H1 (cell line): ENCODE measurements at regions not wholly inside any gene's neighbourhood (a gene's known extent, or its start where the extent isn't known, plus 50 kb on each side); places are given as distances from the start of the nearest gene placed in this dataset.
"Not testable (repeated sequence)": the region's sequence is repeated elsewhere in the genome, so short reads cannot be mapped to it uniquely, and the experiment has no call there.

Experiments
- BCL11A ChIP-seq, 2 experiments: IDR thresholded peaks; one replicate each; pipeline ENCODE4 v1.6.1; 2011; ENCODE audit warnings: low read depth in 2 of 2, low read length in 2 of 2, mild to moderate bottlenecking in 2 of 2
- RNF2 ChIP-seq: fragments of 200-900, 300-1000 bp; sonication (generic); IDR thresholded peaks from 2 replicates; pipeline ENCODE4 v1.7.1; 2016; ENCODE audit warnings: borderline replicate concordance, low read depth, mild to moderate bottlenecking, antibody characterized with exemption, low read length; ENCODE audit not compliant: poor library complexity, severe bottlenecking; ENCODE audit errors: missing control alignments
- SP2 ChIP-seq: IDR thresholded peaks from 2 replicates; pipeline ENCODE4 v1.6.1; 2012; ENCODE audit warnings: mild to moderate bottlenecking, low read length, inconsistent platforms

- TF ChIP-seq BCL11A (IDR thresholded peaks at IDR 0.05; ENCODE audit: low read depth in 2 of 2, low read length in 2 of 2); SP2; RNF2: not testable (repeated sequence)
Observed at GRCh38 chr7:5131238-5131637, 58.8 kb upstream of the WIPI2 start.
